ENCODE measurements at regions not wholly inside any gene's neighbourhood (a gene's known extent, or its start where the extent isn't known, plus 50 kb on each side); places are given as distances from the start of the nearest gene placed in this dataset.
A peak's percentile ranks its signal among the peaks of the same experiment; 100 is the strongest.
"Not testable (repeated sequence)": the region's sequence is repeated elsewhere in the genome, so short reads cannot be mapped to it uniquely, and the experiment has no call there.

DNA sequence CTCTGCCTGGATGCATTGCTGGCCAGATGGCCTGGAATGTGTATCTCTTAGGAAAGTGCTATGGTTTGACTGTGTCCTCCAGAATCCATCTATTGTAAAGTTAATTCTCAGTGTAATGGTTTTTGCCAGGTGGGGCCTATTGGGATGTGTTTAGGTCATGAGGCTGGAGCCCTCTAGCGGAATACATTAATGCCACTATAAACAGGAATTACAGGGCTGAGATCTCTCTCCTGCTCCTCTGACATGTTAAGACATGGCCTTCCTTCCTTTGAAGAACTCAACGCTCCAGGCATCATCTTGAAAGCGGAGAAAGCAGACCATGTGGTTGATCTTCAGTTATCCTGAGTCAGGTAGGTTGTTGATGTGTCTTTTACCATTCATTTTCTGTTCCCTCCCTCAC is 276.4 kb downstream of the RPIA start:
- DNase-seq (no peak), ATAC-seq (no peak)
- intact Hi-C loops (cut with micrococcal nuclease), result no loop called here

DNA sequence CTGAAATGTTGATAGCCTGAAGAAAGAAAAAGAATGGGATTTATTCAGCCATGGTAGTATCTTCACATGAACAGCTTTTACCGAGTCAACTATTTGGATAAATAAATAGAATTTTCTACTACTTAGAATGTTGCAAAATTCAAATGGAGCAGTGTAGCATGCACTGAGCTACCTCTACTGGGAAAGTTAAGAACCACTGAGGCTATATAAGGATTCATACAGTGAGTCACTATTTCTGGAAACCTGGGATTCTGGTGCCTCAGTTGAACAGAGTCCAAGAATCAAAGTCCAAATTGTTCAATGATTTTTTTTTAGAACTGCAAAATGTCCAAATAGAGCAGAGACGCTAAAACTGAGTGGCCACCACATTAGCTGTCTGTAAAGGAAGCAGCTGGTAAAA is 286.5 kb downstream of the RPIA start:
- intact Hi-C loops (cut with micrococcal nuclease); ATAC-seq; DNase-seq: not testable (repeated sequence)

DNA sequence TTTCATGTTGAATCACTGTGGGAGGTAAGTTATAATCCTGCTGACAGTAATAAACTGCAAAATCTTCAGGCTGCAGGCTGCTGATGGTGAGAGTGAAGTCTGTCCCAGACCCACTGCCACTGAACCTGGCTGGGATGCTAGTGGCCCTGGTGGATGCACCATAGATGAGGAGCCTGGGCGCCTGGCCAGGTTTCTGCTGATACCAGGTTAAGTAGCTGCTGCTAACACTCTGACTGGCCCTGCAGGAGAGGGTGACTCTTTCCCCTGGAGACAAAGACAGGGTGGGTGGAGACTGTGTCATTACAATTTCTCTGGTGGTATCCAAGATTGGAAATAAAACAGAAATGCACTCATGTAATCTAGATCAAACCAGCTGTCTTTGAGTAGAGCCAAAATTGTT is 287.0 kb downstream of the RPIA start:
- DNase-seq, result peak; percentile 90
- ATAC-seq; intact Hi-C loops (cut with micrococcal nuclease): not testable (repeated sequence)

DNA sequence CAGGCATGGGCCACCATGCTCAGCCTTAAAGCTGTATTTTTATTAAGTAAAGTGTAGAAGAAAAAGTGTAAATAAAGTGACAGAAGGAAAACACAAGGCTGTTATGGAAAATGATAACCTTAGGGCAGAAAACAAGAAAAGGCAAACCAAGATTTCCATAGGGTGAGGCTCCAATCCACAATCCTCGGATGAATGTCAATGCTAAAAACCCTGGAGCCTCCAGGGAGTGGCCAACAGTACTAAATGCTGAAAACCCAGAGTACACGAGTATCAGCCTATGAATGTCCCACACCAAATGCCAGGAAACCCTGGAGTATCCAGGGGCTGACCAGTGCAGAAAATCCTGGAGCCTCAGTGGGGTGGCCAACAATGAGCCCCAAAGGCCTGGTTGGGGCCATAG is 292.6 kb downstream of the RPIA start:
- intact Hi-C loops (cut with micrococcal nuclease); DNase-seq; ATAC-seq: not testable (repeated sequence)

DNA sequence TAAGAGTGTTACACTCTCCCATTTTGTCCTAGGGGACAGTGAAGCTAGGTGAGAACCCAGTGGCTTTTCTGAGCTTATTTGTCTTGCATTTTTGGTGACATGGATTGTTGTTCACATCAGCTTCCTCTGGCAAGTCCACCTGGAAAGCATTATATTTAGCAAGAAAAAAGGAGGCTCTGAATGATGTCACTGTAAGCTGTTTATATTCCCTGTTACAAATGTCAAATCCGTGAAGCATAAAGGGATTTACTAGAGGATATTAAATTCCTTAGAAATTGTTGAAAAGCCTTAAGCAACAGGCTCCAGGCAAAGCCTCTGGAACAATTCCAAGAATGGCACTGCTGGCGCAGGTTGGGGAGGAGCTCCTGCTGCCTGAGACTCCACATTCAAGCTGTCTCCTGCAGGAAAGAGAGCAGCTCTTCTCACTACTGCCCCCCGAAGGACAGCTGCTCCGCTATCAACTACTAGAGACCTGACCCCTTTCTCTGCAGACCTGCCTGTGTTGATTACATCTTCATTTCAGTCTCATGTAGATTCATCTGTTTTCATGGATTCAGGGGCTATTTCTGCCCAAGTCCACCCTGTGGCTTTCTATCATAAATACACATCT is 295.4 kb downstream of the RPIA start:
- ATAC-seq; DNase-seq; intact Hi-C loops (cut with micrococcal nuclease): not testable (repeated sequence)

DNA sequence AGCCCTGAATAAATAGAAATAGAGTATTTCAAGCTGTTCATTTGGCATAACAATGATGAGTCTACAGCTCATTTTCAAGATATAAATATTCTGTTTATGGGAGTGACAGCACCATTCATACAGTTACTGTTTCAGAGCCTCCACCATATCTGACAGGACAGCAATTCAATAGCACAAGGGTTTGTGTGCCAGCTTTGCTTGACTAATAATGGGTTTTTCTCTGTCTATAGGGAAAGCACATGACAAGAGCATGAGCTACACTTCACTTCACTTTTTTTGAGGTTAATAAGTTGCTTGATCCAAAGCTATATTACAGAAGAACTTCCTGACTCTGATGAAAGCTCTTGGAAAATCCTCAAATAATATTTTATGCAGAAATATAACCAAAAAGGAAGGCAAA is 297.1 kb downstream of the RPIA start:
- not testable (repeated sequence) for ATAC-seq

DNA sequence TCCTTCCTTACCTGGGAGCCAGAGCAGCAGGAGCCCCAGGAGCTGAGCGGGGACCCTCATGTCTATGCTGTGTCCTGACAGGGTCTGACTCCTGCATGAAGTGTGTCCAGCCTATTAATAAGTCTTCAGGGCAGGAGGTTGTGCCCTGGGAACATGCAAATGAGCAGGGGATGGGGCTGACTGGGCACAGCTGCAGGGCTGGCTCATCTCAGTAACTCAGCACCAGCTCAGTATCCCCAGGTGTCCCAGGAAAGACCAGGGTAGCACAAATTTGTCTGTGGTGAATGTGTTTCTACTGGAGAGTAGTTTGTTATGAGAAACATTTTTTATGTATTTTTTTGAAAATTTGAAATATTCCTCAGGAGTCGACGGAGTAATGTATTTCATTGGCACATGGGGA is 301.3 kb downstream of the RPIA start:
- DNase-seq; intact Hi-C loops (cut with micrococcal nuclease); ATAC-seq: not testable (repeated sequence)

More for the DNA sequence above, 297.1 kb downstream of the RPIA start:
- DNase-seq; intact Hi-C loops (cut with micrococcal nuclease): not testable (repeated sequence)

DNA sequence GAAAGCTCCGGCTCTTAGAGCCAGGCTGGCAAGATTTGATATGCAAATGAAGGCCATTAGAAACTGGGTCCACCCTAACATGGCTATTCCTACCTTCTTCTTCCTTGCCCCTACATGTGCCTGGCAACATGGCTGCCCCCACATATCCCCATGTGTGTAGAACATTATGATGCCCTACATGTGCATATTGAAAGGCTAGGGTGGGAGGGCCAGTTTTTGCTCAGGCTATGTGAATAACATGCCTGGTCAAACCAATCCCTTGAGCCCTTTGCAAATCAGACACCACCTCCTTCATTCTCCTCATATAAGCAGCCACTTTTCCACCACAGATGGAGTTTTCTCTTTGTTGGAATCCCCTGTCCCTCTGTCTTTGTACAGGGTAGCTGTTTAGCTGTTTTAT is 303.4 kb downstream of the RPIA start:
- DNase-seq; ATAC-seq; intact Hi-C loops (cut with micrococcal nuclease): not testable (repeated sequence)

DNA sequence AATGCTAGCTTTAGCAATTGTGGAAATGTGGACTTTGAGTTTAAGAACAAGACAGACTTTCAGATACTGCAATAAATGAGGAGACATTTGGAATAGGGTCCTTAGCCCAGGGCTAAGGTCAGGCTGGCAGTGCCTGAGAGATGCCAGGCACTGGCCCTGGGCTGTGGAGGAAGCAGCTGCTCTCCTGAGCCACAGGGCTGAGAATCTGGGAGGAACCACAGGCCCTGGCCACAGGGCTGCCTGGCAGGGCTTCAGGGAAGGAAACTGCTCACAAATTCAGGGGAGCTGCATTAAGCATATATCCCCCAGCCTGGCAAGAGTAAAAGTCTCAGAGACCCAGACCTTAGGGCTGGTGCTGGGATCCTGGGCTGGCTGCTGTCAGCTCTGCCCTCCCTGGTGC is 305.1 kb downstream of the RPIA start:
- intact Hi-C loops (cut with micrococcal nuclease), result not testable (repeated sequence)

DNA sequence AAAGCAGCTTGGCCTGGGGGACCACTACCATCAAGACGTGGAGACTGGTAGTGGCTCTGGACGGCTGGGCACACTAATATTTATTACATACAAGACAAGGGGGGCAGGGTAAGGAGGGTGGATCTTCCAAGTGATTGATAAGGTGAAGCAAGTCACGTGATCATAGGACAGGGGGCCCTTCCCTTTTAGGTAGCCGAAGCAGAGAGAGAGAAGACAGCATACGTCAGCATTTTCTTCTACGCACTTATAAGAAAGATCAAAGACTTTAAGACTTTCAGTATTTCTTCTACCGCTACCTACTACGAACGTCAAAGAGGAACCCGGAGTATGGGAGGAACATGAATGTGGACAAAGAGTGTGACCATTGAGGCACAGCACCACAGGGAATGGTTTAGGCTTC is 307.9 kb downstream of the RPIA start:
- ATAC-seq, result no peak
- DNase-seq, result no peak
- intact Hi-C loops (cut with micrococcal nuclease), result no loop called here

More for the DNA sequence above, 305.1 kb downstream of the RPIA start:
- DNase-seq, ATAC-seq: not testable (repeated sequence)

DNA sequence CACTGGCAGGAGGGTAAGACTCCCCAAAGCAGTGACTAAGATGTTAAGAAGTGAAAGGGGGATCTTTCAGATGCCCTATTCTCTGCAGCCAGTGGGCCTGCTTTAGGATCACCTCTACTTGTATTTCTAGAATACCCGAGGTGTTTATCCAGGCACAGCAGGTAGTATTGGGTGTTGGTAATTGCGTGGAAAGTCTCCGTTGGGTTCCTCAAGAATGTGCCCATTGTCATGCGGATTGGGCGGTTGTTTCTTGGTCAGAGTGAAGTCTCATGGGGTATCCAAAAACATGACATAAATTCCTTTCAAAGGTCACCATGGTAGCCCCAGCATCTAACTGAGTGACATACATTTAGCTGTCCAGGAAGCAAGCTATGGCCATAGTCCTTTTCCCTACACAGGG is 308.8 kb downstream of the RPIA start:
- intact Hi-C loops (cut with micrococcal nuclease), result no loop called here
- no peak for DNase-seq
- no peak for ATAC-seq

DNA sequence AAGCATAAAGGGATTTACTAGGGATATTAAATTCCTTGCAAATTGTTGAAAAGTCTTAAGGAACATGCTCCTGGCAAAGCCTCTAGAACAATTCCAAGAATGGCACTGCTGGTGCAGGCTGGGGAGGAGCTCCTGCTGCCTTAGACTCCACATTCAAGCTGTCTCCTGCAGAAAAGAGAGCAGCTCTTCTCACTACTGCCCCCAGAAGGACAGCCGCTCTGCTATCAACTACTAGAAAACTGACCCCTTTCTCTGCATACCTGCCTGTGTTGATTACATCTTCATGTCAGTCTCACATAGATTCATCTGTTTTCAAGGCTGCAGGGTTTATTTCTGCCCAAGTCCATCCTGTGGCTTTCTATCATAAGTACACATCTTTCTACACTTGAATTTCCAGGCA is 312.8 kb downstream of the RPIA start:
- DNase-seq; intact Hi-C loops (cut with micrococcal nuclease); ATAC-seq: not testable (repeated sequence)

DNA sequence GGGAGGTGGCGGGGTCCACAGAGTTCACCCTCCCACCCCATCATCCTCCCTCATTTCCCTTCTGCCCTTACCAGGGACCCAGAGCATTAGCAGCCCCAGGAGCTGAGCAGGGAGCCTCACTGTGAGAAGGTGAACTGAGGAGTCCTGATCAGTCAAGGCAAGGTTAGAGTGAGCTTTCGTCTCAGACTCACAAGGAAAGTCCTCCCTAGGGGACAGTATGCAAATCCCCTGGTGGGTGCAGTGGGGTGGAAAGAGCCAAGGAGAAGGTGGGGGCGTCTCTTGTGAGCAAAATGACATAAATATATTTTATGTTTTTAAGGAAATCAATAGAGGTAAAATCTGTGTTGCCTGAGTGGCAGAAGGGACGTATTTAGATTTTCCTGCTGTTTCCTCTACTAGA is 329.1 kb downstream of the RPIA start:
- DNase-seq; intact Hi-C loops (cut with micrococcal nuclease); ATAC-seq: not testable (repeated sequence)

DNA sequence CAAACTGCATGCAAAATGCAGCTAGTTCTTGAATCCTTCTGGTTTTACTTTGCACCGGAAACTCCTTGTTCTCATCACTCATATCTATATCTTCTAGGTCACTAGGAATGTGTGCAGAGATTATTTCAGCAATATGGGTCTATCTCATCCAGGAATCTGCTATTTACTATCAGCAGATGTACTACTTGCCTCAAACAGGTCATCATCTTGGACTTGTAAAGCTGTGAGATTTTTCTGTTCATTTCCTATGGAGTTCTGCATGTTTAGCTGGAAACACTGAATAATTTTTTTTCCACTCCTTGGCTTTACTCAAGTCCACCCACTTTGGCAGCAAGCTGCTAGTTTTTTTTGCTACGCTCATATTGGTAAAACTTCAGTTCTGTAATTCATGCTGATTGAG is 334.8 kb downstream of the RPIA start:
- ATAC-seq; DNase-seq; intact Hi-C loops (cut with micrococcal nuclease): not testable (repeated sequence)

DNA sequence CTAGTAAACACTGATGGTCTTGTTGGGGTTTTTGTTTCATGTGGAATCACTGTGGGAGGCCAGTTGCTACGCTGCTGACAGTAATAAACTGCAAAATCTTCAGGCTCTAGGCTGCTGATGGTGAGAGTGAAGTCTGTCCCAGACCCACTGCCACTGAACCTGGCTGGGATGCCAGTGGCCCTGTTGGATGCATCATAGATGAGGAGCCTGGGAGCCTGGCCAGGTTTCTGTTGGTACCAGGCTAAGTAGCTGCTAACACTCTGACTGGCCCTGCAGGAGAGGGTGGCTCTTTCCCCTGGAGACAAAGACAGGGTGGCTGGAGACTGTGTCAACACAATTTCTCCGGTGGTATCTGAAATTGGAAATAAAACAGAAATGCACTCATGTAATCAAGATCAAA is 335.6 kb downstream of the RPIA start:
- DNase-seq; ATAC-seq; intact Hi-C loops (cut with micrococcal nuclease): not testable (repeated sequence)

DNA sequence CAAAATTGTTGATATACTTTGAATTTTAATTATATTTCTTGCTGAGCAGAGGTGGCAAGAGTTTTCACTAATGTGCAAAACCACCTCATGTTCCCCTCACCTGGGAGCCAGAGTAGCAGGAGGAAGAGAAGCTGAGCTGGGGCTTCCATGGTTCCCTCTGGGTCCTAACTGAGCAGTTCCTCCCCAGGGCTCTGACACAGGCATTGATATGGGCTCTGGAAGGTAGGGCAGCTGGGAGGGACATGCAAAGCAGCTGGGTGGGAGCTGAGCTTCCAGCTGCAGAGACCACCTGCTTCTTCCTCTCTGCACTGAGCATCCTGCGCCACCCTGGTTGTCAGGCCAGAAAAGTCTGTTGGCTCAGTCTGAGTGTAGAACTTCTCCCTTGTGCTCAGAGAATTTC is 336.1 kb downstream of the RPIA start:
- ATAC-seq; DNase-seq; intact Hi-C loops (cut with micrococcal nuclease): not testable (repeated sequence)

DNA sequence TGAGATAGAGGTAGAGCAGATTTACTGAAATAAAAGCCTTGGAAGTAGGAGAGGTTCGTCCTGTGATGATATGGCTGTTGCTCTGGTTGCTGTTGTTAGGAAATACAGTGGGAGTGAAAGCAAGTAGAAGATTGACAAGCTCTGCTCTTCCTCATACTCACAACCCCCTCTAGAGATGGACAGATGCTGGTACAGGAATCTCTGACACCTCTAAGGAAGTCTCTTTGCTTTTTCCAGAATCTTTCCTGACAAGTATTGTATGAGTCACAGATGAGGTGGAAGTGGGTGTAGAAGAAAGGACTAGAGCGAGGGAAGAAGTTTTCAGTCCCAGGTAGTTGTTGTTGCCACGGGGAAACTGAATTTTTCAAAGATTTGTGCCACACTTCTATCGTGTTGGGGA is 337.8 kb downstream of the RPIA start:
- ATAC-seq; DNase-seq; intact Hi-C loops (cut with micrococcal nuclease): not testable (repeated sequence)

DNA sequence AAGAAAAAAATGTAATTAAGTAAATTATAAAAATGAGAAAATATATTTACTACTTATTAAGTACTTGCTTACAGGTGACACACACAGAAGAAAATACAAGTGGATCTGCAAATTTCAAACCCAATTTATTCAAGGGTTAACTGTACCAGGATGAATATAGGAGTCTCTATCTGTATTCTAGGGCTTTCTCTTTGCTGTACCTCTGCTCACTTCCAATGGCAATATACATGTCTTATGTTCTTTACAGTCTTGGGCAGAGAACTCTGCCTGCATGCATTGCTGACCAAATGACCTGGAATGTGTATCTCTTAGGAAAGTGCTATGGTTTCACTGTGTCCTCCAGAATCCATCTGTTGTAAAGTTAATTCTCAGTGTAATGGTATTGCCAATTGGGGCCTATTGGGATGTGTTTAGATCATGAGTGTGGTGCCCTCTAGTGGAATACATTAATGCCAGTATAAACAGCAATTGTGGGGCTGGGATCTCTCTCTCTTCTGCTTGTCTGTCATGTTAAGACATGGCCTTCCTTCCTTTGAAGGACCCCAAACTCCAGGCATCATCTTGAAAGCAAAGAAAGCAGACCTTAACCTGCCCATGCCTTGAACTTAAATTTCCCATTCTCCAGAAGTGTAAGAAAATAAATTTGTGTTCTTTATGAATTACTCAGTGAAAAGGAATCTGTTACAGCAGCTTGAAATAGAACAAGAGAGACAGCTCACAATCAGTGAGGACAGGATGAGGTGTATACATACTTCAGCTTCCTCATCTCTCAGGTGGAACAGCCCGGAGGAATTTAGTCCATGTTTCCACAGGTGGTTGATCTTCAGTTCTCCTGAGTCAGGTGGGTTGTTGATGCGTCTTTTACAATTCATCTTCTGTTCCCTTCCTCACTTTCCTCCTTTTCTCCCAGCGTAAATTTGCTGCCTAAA is 356.9 kb downstream of the RPIA start:
- peak; percentile 65 for ATAC-seq
- DNase-seq; intact Hi-C loops (cut with micrococcal nuclease): not testable (repeated sequence)

DNA sequence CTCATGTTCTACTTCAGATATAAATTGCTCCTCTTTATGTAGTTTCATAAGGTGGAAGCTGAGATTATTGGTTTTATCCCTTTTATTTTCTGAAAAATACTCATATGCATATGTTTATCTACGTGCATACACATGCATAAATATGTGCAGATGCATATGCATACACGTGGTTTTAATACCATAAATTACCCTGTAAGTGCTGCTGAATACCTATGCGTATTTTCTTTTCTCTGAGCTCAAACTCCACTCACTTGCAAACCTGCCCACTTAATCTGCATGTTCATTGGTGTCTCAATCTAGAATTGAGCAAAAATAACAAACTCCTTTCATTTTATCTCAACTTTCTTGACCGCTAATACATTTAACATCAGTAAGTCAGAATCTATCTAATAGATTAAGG is 367.1 kb downstream of the RPIA start:
- intact Hi-C loops (cut with micrococcal nuclease); ATAC-seq; DNase-seq: not testable (repeated sequence)

DNA sequence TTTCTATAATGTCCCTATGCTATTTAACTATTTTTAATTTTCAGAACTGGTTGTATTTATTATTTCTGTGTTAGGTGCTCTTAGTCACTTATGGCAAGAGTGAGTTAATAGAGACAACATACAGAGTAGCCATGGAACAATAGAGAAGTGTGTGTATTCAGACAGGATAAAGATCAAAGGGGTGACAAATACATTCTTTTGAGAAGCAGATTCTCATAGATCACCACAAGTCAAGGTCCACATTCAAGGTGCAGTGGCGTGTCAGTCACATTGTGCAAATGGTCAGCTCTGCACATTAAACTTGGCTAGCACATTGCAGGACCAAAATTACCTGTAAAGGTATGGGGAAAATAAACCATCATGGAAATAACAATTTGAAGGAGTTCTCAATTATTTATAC is 369.7 kb downstream of the RPIA start:
- intact Hi-C loops (cut with micrococcal nuclease); ATAC-seq; DNase-seq: not testable (repeated sequence)
